22Rv1 (cell line): ENCODE measurements at regions not wholly inside any gene's neighbourhood (a gene's known extent, or its start where the extent isn't known, plus 50 kb on each side); places are given as distances from the start of the nearest gene placed in this dataset.

Source experiments
- CTCF ChIP-seq: fragments of 450-650 bp; IDR thresholded peaks from 2 replicates; pipeline ENCODE4 v1.5.1; 2017; ENCODE audit warnings: mild to moderate bottlenecking
- ZFX ChIP-seq: fragments of 450-650 bp; IDR thresholded peaks from 2 replicates; pipeline ENCODE4 v1.6.1; 2017; ENCODE audit warnings: antibody characterized with exemption, borderline replicate concordance

- TF ChIP-seq CTCF, result no peak
- no peak for TF ChIP-seq ZFX
Observed at GRCh38 chr3:153760948-153761347, 360.2 kb upstream of the ARHGEF26 start.
